SU-DHL-6 (cell line): ENCODE measurements at regions not wholly inside any gene's neighbourhood (a gene's known extent, or its start where the extent isn't known, plus 50 kb on each side); places are given as distances from the start of the nearest gene placed in this dataset.

Experiments used
- H2AFZ ChIP-seq: fragments of 200-600 bp; sonication (generic); 2 replicates; pipeline ENCODE4 v1.6.1; 2014; ENCODE audit warnings: low read depth, mild to moderate bottlenecking, moderate library complexity, mixed read lengths, antibody characterized with exemption, low read length; ENCODE audit not compliant: severe bottlenecking
- H3F3A ChIP-seq: fragments of 200-600 bp; shearing (Covaris generic); 2 replicates; pipeline ENCODE4 v1.6.0; 2016; ENCODE audit warnings: antibody characterized with exemption, mild to moderate bottlenecking; ENCODE audit not compliant: insufficient read depth
- H3K27ac ChIP-seq: fragments of 200-600 bp; sonication (generic); 2 replicates; pipeline ENCODE4 v1.5.1; 2016; ENCODE audit warnings: low read depth, mild to moderate bottlenecking, low read length, moderate library complexity, mixed read lengths
- H3K27me3 ChIP-seq: fragments of 200-600 bp; sonication (generic), shearing (Covaris generic); 2 replicates; pipeline ENCODE4 v1.6.0; 2014; ENCODE audit warnings: mild to moderate bottlenecking, low read length
- H3K36me3 ChIP-seq: fragments of 200-600 bp; sonication (generic); 2 replicates; pipeline ENCODE4 v1.6.1; 2014; ENCODE audit warnings: mild to moderate bottlenecking, low read length, mixed read lengths
- H3K4me2 ChIP-seq: fragments of 300-600, 200-600 bp; shearing (Covaris generic), sonication (generic); 2 replicates; pipeline ENCODE4 v1.6.0; 2014; ENCODE audit warnings: low read length, low read depth, mild to moderate bottlenecking; ENCODE audit not compliant: poor library complexity, severe bottlenecking
- H3K4me3 ChIP-seq: fragments of 200-600 bp; sonication (generic); 2 replicates; pipeline ENCODE4 v1.5.1; 2014; ENCODE audit warnings: antibody characterized with exemption, low read length, mild to moderate bottlenecking, mixed read lengths; ENCODE audit not compliant: insufficient read depth, poor library complexity, severe bottlenecking
- H3K79me2 ChIP-seq: fragments of 200-600 bp; sonication (generic); 2 replicates; pipeline ENCODE4 v1.6.1; 2014; ENCODE audit warnings: mild to moderate bottlenecking, low read length, moderate library complexity; ENCODE audit not compliant: insufficient read depth
- H3K9ac ChIP-seq: fragments of 200-600 bp; sonication (generic); 2 replicates; pipeline ENCODE4 v1.7.0; 2014; ENCODE audit warnings: mild to moderate bottlenecking, low read length
- H3K9me2 ChIP-seq: fragments of 200-600 bp; sonication (generic); replicated peaks from 2 replicates; pipeline ENCODE4 v1.6.1; 2014; ENCODE audit warnings: low read length; ENCODE audit not compliant: insufficient read depth
- H3K9me3 ChIP-seq: fragments of 200-600 bp; sonication (generic); 2 replicates; pipeline ENCODE4 v1.6.1; 2014; ENCODE audit warnings: low read length, mixed read lengths; ENCODE audit not compliant: insufficient read depth
- H4K20me1 ChIP-seq: fragments of 200-600 bp; sonication (generic); 2 replicates; pipeline ENCODE4 v1.6.1; 2014; ENCODE audit warnings: low read depth, mild to moderate bottlenecking, antibody characterized with exemption, low read length, moderate library complexity, mixed read lengths
- EZH2phosphoT487 ChIP-seq: fragments of 200-600 bp; sonication (generic), shearing (Covaris generic); conservative IDR thresholded peaks from 2 replicates; pipeline ENCODE4 v1.6.1; 2018; ENCODE audit warnings: mild to moderate bottlenecking, antibody characterized with exemption, low read length, moderate library complexity, mixed read lengths
- TF ChIP-seq, protein P1 (sequence below): fragments of 200-600 bp; sonication (generic); IDR thresholded peaks from one replicate; pipeline ENCODE4 v1.5.1; 2017; ENCODE audit warnings: antibody characterized with exemption, mild to moderate bottlenecking, low read length, moderate library complexity; ENCODE audit not compliant: insufficient read depth, poor library complexity, severe bottlenecking

DNA sequence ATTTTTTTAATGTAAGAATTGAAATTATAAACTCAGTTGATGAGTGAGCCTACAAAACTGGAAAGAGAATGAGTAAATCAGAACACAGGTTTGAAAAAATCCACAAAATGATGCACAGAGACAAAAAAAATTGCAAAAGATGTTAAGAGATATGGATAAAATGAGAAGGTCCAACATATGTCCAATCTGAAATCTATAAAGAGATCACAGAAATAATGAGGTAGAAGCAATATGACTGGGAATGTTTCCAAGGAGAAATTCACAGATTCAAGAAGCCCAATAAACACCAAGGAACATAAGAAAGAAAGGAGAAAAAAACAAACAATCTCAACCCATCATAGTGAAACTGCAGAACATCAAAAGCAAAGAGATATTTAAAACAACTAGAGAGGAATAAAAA, 288.4 kb upstream of the SLC30A5 start:
- H3K27ac ChIP-seq: no peak overlapping the region
- H3K4me3 ChIP-seq: no peak overlapping the region
- H3K4me2 ChIP-seq: no peak overlapping the region
- no peaks in the 10 kb centered on the region for H3K79me2 ChIP-seq
- no peaks in the 10 kb centered on the region for H3K9me3 ChIP-seq
- H3K27me3 ChIP-seq: no peaks in the 10 kb centered on the region
- H2AFZ ChIP-seq: no peak overlapping the region
- TF ChIP-seq EZH2phosphoT487: no peak
- TF ChIP-seq, protein P1, sequence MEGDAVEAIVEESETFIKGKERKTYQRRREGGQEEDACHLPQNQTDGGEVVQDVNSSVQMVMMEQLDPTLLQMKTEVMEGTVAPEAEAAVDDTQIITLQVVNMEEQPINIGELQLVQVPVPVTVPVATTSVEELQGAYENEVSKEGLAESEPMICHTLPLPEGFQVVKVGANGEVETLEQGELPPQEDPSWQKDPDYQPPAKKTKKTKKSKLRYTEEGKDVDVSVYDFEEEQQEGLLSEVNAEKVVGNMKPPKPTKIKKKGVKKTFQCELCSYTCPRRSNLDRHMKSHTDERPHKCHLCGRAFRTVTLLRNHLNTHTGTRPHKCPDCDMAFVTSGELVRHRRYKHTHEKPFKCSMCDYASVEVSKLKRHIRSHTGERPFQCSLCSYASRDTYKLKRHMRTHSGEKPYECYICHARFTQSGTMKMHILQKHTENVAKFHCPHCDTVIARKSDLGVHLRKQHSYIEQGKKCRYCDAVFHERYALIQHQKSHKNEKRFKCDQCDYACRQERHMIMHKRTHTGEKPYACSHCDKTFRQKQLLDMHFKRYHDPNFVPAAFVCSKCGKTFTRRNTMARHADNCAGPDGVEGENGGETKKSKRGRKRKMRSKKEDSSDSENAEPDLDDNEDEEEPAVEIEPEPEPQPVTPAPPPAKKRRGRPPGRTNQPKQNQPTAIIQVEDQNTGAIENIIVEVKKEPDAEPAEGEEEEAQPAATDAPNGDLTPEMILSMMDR: no peak
- H3K36me3 ChIP-seq: no peaks in the 10 kb centered on the region
- H3F3A ChIP-seq: no peaks in the 10 kb centered on the region
- no peaks in the 10 kb centered on the region for H3K9me2 ChIP-seq
- no peak overlapping the region for H3K9ac ChIP-seq
- H4K20me1 ChIP-seq: no peaks in the 10 kb centered on the region

DNA sequence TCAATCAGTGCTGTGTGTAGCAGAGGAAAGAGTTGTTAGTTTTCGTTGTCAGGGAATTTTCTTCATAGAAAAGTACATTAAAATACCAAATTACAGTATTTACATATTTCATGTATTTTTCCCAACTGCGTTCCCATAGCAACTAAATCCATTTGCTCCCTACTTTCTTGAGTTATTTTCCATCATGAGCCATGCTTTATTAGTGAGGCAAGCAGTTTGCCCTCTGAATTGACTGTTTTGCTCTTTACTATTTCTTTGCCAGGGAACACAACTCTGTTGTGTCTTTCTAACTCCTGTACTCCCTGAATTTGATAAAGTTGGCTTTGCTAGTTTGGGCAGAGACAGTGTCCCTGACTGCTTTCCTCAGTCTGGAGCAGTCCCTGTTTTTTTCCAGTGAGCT, 276.2 kb upstream of the SLC30A5 start:
- Histone ChIP-seq H3K79me2 (no peaks in the 10 kb centered on the region), H4K20me1 (no peaks in the 10 kb centered on the region), H3K27ac (no peak overlapping the region), H3K4me2 (no peak overlapping the region), H2AFZ (no peak overlapping the region), H3K27me3 (no peaks in the 10 kb centered on the region), H3K36me3 (no peaks in the 10 kb centered on the region), H3K9me2 (no peaks in the 10 kb centered on the region), H3K4me3 (no peak overlapping the region), H3F3A (no peaks in the 10 kb centered on the region), H3K9me3 (no peaks in the 10 kb centered on the region), H3K9ac (no peak overlapping the region)
- TF ChIP-seq EZH2phosphoT487: no peak
- TF ChIP-seq, protein P1: no peak

DNA sequence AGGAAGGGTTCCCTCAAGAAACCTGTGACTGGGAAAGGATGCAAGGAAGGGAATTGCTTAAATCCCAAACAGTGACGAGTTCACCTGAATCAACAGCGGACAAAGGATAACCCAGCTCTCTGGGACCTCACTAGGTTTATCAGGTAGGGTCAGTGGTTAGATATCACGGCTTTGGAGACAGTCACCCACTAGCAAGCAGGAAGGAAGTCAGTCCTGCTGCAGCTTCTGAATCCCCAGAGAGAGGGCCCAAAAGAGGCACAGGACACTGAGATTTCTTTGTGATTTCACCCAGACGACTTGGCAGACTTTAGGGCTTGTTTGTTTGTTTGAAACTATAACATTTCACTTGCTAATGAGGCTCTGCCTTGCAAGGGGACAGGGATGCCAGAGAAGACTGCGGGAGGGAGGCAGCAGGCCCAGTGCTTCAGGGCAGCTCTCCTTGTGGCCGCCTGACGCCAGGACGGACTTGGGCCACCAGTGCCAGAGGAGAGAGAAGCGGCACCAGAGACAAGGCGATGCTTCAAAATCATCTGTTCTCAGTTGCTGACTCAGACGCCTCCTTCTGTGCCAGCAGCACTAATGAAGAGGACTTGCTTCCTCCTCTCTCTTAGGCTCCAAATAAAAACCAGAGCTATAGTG, 275.6 kb upstream of the SLC30A5 start:
- H3K79me2 ChIP-seq: no peaks in the 10 kb centered on the region
- no peaks in the 10 kb centered on the region for H3F3A ChIP-seq
- H3K27me3 ChIP-seq: no peaks in the 10 kb centered on the region
- H3K9ac ChIP-seq: no peak overlapping the region
- H3K9me2 ChIP-seq: no peaks in the 10 kb centered on the region
- H3K36me3 ChIP-seq: no peaks in the 10 kb centered on the region
- no peak overlapping the region for H2AFZ ChIP-seq
- H3K27ac ChIP-seq: no peak overlapping the region
- H3K9me3 ChIP-seq: no peaks in the 10 kb centered on the region
- TF ChIP-seq, protein P1: no peak
- no peak for TF ChIP-seq EZH2phosphoT487
- no peak overlapping the region for H3K4me3 ChIP-seq
- H4K20me1 ChIP-seq: no peaks in the 10 kb centered on the region
- no peak overlapping the region for H3K4me2 ChIP-seq

DNA sequence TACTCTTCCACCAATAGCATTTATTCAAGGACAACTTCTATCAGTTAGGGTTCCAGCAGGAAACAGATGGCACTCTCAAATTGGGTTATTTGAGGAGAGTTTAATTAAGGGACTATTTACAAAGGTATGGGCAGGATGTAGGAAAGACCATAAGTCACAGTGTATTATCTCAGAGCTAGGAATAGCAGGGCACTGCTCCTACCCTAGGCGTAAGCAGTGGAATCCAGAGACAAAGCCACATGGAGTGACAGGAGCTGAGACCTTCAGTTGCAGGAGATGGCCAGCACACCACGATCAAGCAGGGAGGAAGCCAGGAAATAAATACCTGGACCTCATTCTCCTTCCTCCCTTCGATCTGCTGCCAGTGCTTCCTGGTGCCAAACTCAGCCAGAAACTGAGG, 274.9 kb upstream of the SLC30A5 start:
- H3K9ac ChIP-seq: no peak overlapping the region
- H3F3A ChIP-seq: no peaks in the 10 kb centered on the region
- no peaks in the 10 kb centered on the region for H3K79me2 ChIP-seq
- H3K4me2 ChIP-seq: no peak overlapping the region
- H3K9me2 ChIP-seq: no peaks in the 10 kb centered on the region
- no peaks in the 10 kb centered on the region for H4K20me1 ChIP-seq
- no peaks in the 10 kb centered on the region for H3K9me3 ChIP-seq
- H3K27me3 ChIP-seq: no peaks in the 10 kb centered on the region
- H3K27ac ChIP-seq: no peak overlapping the region
- H3K36me3 ChIP-seq: no peaks in the 10 kb centered on the region
- no peak overlapping the region for H3K4me3 ChIP-seq
- no peak for TF ChIP-seq EZH2phosphoT487
- TF ChIP-seq, protein P1: no peak
- H2AFZ ChIP-seq: no peak overlapping the region
